ENCODE measurements at regions not wholly inside any gene's neighbourhood (a gene's known extent, or its start where the extent isn't known, plus 50 kb on each side); places are given as distances from the start of the nearest gene placed in this dataset.

- TF ChIP-seq MYNN (tag by site-specific recombination; IDR thresholded peaks at IDR 0.05; ENCODE audit: borderline replicate concordance) (no peak), ELK4 (IDR thresholded peaks at IDR 0.05; ENCODE audit: borderline replicate concordance, low read depth, low read length) (no peak)
Observed at GRCh38 chr3:162541923-162542322, 1045.3 kb downstream of the OTOL1 start.
